ENCODE measurements at regions not wholly inside any gene's neighbourhood (a gene's known extent, or its start where the extent isn't known, plus 50 kb on each side); places are given as distances from the start of the nearest gene placed in this dataset.

- no peak overlapping the region for H2BK120ac ChIP-seq (ENCODE audit: low read depth, low read length)
- H3K9me3 ChIP-seq (replicated peaks in 1 of 2; ENCODE audit: control insufficient read depth in 2 of 2, insufficient read depth in 1 of 2, low read depth in 1 of 2, low read length in 2 of 2), result no peaks in the 10 kb centered on the region
- no peaks in the 10 kb centered on the region for H3K79me1 ChIP-seq (ENCODE audit: low read depth, low read length)
- H3K23ac ChIP-seq (ENCODE audit: low read depth, low read length, poor library complexity), result no peak overlapping the region
- no peak overlapping the region for H3K9ac ChIP-seq (ENCODE audit: low read depth, low read length, poor library complexity)
- H3K27me3 ChIP-seq (ENCODE audit: control insufficient read depth in 3 of 3, insufficient read depth in 3 of 3, low read depth in 1 of 3, low read length in 3 of 3), result no peaks in the 10 kb centered on the region
- H3K18ac ChIP-seq (ENCODE audit: low read length), result no peak overlapping the region
- H2BK15ac ChIP-seq (ENCODE audit: low read length), result no peak overlapping the region
- H4K8ac ChIP-seq (ENCODE audit: low read depth, low read length), result no peak overlapping the region
- no peak overlapping the region for H2BK12ac ChIP-seq (ENCODE audit: low read length)
- WGBS, 2 donors (ENCODE audit: extremely low coverage in 2 of 2, insufficient read length in 2 of 2, insufficient replicate concordance in 1 of 2), result no CpG with 5 or more reads among the region's 1 CpG
- no peaks in the 10 kb centered on the region for H3K4me1 ChIP-seq (ENCODE audit: control insufficient read depth in 2 of 2, insufficient read depth in 1 of 2, low read depth in 1 of 2, low read length in 2 of 2)
- no peak overlapping the region for H3K14ac ChIP-seq (ENCODE audit: low read length)
- no peak overlapping the region for H3K4ac ChIP-seq (ENCODE audit: low read length)
- no peak overlapping the region for H2BK5ac ChIP-seq (ENCODE audit: low read length)
- no peak overlapping the region for H4K91ac ChIP-seq (ENCODE audit: low read depth, low read length, poor library complexity)
- H3K4me2 ChIP-seq (ENCODE audit: insufficient read depth, low read length, poor library complexity, severe bottlenecking), result no peak overlapping the region
- no peak for DNase-seq (ENCODE audit: low spot score)
- no peak overlapping the region for H3K4me3 ChIP-seq (ENCODE audit: low read length in 2 of 2)
- H3K27ac ChIP-seq (replicated peaks; ENCODE audit: low read length), result no peak overlapping the region
- no peak overlapping the region for H2AK5ac ChIP-seq (ENCODE audit: low read depth, low read length)
- H3K36me3 ChIP-seq (replicated peaks in 1 of 2; ENCODE audit: control insufficient read depth in 2 of 2, insufficient read depth in 2 of 2, low read length in 2 of 2), result no peaks in the 10 kb centered on the region
- no peak overlapping the region for H2AFZ ChIP-seq (ENCODE audit: low read length)
Measured at GRCh38 chr18:39872651-39873050, 2082.4 kb upstream of the PIK3C3 start.

- Histone ChIP-seq H4K8ac (ENCODE audit: low read depth, low read length) (no peak overlapping the region), H3K14ac (ENCODE audit: low read length) (no peak overlapping the region), H3K27ac (replicated peaks; ENCODE audit: low read length) (no peak overlapping the region), H3K4me2 (ENCODE audit: insufficient read depth, low read length, poor library complexity, severe bottlenecking) (no peak overlapping the region), H2BK15ac (ENCODE audit: low read length) (no peak overlapping the region), H2AFZ (ENCODE audit: low read length) (no peak overlapping the region), H4K91ac (ENCODE audit: low read depth, low read length, poor library complexity) (no peak overlapping the region), H3K18ac (ENCODE audit: low read length) (no peak overlapping the region), H3K4ac (ENCODE audit: low read length) (no peak overlapping the region), H3K36me3 (replicated peaks in 1 of 2; ENCODE audit: control insufficient read depth in 2 of 2, insufficient read depth in 2 of 2, low read length in 2 of 2) (no peaks in the 10 kb centered on the region), H3K9ac (ENCODE audit: low read depth, low read length, poor library complexity) (no peak overlapping the region), H3K23ac (ENCODE audit: low read depth, low read length, poor library complexity) (no peak overlapping the region), H2BK120ac (ENCODE audit: low read depth, low read length) (no peak overlapping the region), H3K9me3 (replicated peaks in 1 of 2; ENCODE audit: control insufficient read depth in 2 of 2, insufficient read depth in 1 of 2, low read depth in 1 of 2, low read length in 2 of 2) (no peaks in the 10 kb centered on the region), H3K79me1 (ENCODE audit: low read depth, low read length) (no peaks in the 10 kb centered on the region), H3K27me3 (ENCODE audit: control insufficient read depth in 3 of 3, insufficient read depth in 3 of 3, low read depth in 1 of 3, low read length in 3 of 3) (no peaks in the 10 kb centered on the region), H2BK5ac (ENCODE audit: low read length) (no peak overlapping the region), H2AK5ac (ENCODE audit: low read depth, low read length) (no peak overlapping the region), H2BK12ac (ENCODE audit: low read length) (no peak overlapping the region), H3K4me3 (ENCODE audit: low read length in 2 of 2) (no peak overlapping the region), H3K4me1 (ENCODE audit: control insufficient read depth in 2 of 2, insufficient read depth in 1 of 2, low read depth in 1 of 2, low read length in 2 of 2) (no peaks in the 10 kb centered on the region)
- no peak for DNase-seq (ENCODE audit: low spot score)
- no CpG with 5 or more reads among the region's 3 CpGs for WGBS, 2 donors (ENCODE audit: extremely low coverage in 2 of 2, insufficient read length in 2 of 2, insufficient replicate concordance in 1 of 2)
Measured at GRCh38 chr18:39871961-39872360, 2083.1 kb upstream of the PIK3C3 start.

- Histone ChIP-seq H2AK5ac (ENCODE audit: low read depth, low read length) (no peak overlapping the region), H3K23ac (ENCODE audit: low read depth, low read length, poor library complexity) (no peak overlapping the region), H2BK15ac (ENCODE audit: low read length) (no peak overlapping the region), H3K14ac (ENCODE audit: low read length) (no peak overlapping the region), H3K79me1 (ENCODE audit: low read depth, low read length) (no peaks in the 10 kb centered on the region), H2BK5ac (ENCODE audit: low read length) (no peak overlapping the region), H4K8ac (ENCODE audit: low read depth, low read length) (no peak overlapping the region), H2BK120ac (ENCODE audit: low read depth, low read length) (no peak overlapping the region), H3K18ac (ENCODE audit: low read length) (no peak overlapping the region), H3K4me1 (ENCODE audit: control insufficient read depth in 2 of 2, insufficient read depth in 1 of 2, low read depth in 1 of 2, low read length in 2 of 2) (no peaks in the 10 kb centered on the region), H3K9me3 (replicated peaks in 1 of 2; ENCODE audit: control insufficient read depth in 2 of 2, insufficient read depth in 1 of 2, low read depth in 1 of 2, low read length in 2 of 2) (no peaks in the 10 kb centered on the region), H2AFZ (ENCODE audit: low read length) (no peak overlapping the region), H3K36me3 (replicated peaks in 1 of 2; ENCODE audit: control insufficient read depth in 2 of 2, insufficient read depth in 2 of 2, low read length in 2 of 2) (no peaks in the 10 kb centered on the region), H3K4me3 (ENCODE audit: low read length in 2 of 2) (no peak overlapping the region), H3K27me3 (ENCODE audit: control insufficient read depth in 3 of 3, insufficient read depth in 3 of 3, low read depth in 1 of 3, low read length in 3 of 3) (no peaks in the 10 kb centered on the region), H2BK12ac (ENCODE audit: low read length) (no peak overlapping the region), H3K27ac (replicated peaks; ENCODE audit: low read length) (no peak overlapping the region), H3K4ac (ENCODE audit: low read length) (no peak overlapping the region), H4K91ac (ENCODE audit: low read depth, low read length, poor library complexity) (no peak overlapping the region), H3K9ac (ENCODE audit: low read depth, low read length, poor library complexity) (no peak overlapping the region), H3K4me2 (ENCODE audit: insufficient read depth, low read length, poor library complexity, severe bottlenecking) (no peak overlapping the region)
- DNase-seq (ENCODE audit: low spot score), result no peak
- no CpG with 5 or more reads among the region's 3 CpGs for whole genome bisulfite sequencing, 2 donors (ENCODE audit: extremely low coverage in 2 of 2, insufficient read length in 2 of 2, insufficient replicate concordance in 1 of 2)
Measured at GRCh38 chr18:39870591-39870990, 2084.4 kb upstream of the PIK3C3 start.

GRCh38 chr18:39863916-39864315 lies 2091.1 kb upstream of the PIK3C3 start:
- Histone ChIP-seq H3K4me1 (ENCODE audit: control insufficient read depth in 2 of 2, insufficient read depth in 1 of 2, low read depth in 1 of 2, low read length in 2 of 2) (no peaks in the 10 kb centered on the region), H3K27ac (replicated peaks; ENCODE audit: low read length) (no peak overlapping the region), H2BK120ac (ENCODE audit: low read depth, low read length) (no peak overlapping the region), H3K4ac (ENCODE audit: low read length) (no peak overlapping the region), H2BK12ac (ENCODE audit: low read length) (no peak overlapping the region), H2BK5ac (ENCODE audit: low read length) (no peak overlapping the region), H4K91ac (ENCODE audit: low read depth, low read length, poor library complexity) (no peak overlapping the region), H3K27me3 (ENCODE audit: control insufficient read depth in 3 of 3, insufficient read depth in 3 of 3, low read depth in 1 of 3, low read length in 3 of 3) (no peaks in the 10 kb centered on the region), H3K36me3 (replicated peaks in 1 of 2; ENCODE audit: control insufficient read depth in 2 of 2, insufficient read depth in 2 of 2, low read length in 2 of 2) (no peaks in the 10 kb centered on the region), H2BK15ac (ENCODE audit: low read length) (no peak overlapping the region), H3K18ac (ENCODE audit: low read length) (no peak overlapping the region), H3K14ac (ENCODE audit: low read length) (no peak overlapping the region), H4K8ac (ENCODE audit: low read depth, low read length) (no peak overlapping the region), H3K4me3 (ENCODE audit: low read length in 2 of 2) (no peak overlapping the region), H3K4me2 (ENCODE audit: insufficient read depth, low read length, poor library complexity, severe bottlenecking) (no peak overlapping the region), H3K23ac (ENCODE audit: low read depth, low read length, poor library complexity) (no peak overlapping the region), H2AK5ac (ENCODE audit: low read depth, low read length) (no peak overlapping the region), H3K9ac (ENCODE audit: low read depth, low read length, poor library complexity) (no peak overlapping the region), H3K79me1 (ENCODE audit: low read depth, low read length) (no peaks in the 10 kb centered on the region), H3K9me3 (replicated peaks in 1 of 2; ENCODE audit: control insufficient read depth in 2 of 2, insufficient read depth in 1 of 2, low read depth in 1 of 2, low read length in 2 of 2) (no peaks in the 10 kb centered on the region), H2AFZ (ENCODE audit: low read length) (no peak overlapping the region)
- no CpG with 5 or more reads among the region's 2 CpGs for WGBS, 2 donors (ENCODE audit: extremely low coverage in 2 of 2, insufficient read length in 2 of 2, insufficient replicate concordance in 1 of 2)
- no peak for DNase-seq (ENCODE audit: low spot score)

Measured in neuronal stem cell (in vitro differentiated cells).